HCT116 (cell line): ENCODE measurements at regions not wholly inside any gene's neighbourhood (a gene's known extent, or its start where the extent isn't known, plus 50 kb on each side); places are given as distances from the start of the nearest gene placed in this dataset.

ENCODE experiments used
- CTCF ChIP-seq, 3 experiments: fragments of 200-600 bp in 1 of 3; sonication (generic) in 1 of 3; IDR thresholded peaks in 2 of 3; conservative IDR thresholded peaks in 1 of 3; 2 replicates each; pipeline ENCODE4 v1.5.1; 2012 to 2017; ENCODE audit warnings: low read depth in 2 of 3, low read length in 2 of 3, antibody characterized with exemption in 1 of 3, borderline replicate concordance in 1 of 3, control low read depth in 1 of 3, mild to moderate bottlenecking in 1 of 3, mixed read lengths in 1 of 3, mixed run types in 1 of 3, moderate library complexity in 1 of 3; ENCODE audit not compliant: insufficient read depth in 1 of 3
- EZH2 ChIP-seq: fragments of 200-600 bp; sonication (generic); IDR thresholded peaks from 2 replicates; pipeline ENCODE4 v1.6.1; 2017; ENCODE audit warnings: antibody characterized with exemption, mixed run types
- EZH2phosphoT487 ChIP-seq: fragments of 200-600 bp; IDR thresholded peaks from 2 replicates; pipeline ENCODE4 v1.6.1; 2018; ENCODE audit warnings: antibody characterized with exemption, borderline replicate concordance
- POLR2AphosphoS5 ChIP-seq: IDR thresholded peaks from 2 replicates; pipeline ENCODE4 v1.6.1; 2011; ENCODE audit warnings: mild to moderate bottlenecking, low read depth, low read length, moderate library complexity
- SIN3A ChIP-seq: IDR thresholded peaks from 2 replicates; pipeline ENCODE4 v1.6.1; 2012; ENCODE audit warnings: low read depth

- TF ChIP-seq CTCF (IDR thresholded peaks at IDR 0.05 in 2 of 3, conservative IDR thresholded peaks at IDR 0.05 in 1 of 3; ENCODE audit: borderline replicate concordance in 1 of 3, insufficient read depth in 1 of 3, low read depth in 2 of 3, low read length in 2 of 3) (no peak), EZH2 (no peak), EZH2phosphoT487 (no peak), POLR2AphosphoS5 (no peak), SIN3A (no peak)
Observed at GRCh38 chr6:81999826-82000225, 247.3 kb upstream of the TENT5A start.
